Right lobe of liver (tissue), 4 donors: ENCODE measurements at regions not wholly inside any gene's neighbourhood (a gene's known extent, or its start where the extent isn't known, plus 50 kb on each side); places are given as distances from the start of the nearest gene placed in this dataset.

Experiments used
- POLR2A ChIP-seq: fragments of 450-650 bp; IDR thresholded peaks from one replicate; pipeline ENCODE4 v1.6.1; 2017; ENCODE audit warnings: antibody characterized with exemption, mild to moderate bottlenecking
- TF ChIP-seq, protein P1 (sequence below), 4 donors: fragments of 200-600 bp in 3 of 4; fragments of 450-650 bp in 1 of 4; IDR thresholded peaks; one replicate each; pipeline versions ENCODE4 v1.5.1 to v1.8.0; 2016 to 2022; ENCODE audit warnings: antibody characterized with exemption in 4 of 4, mild to moderate bottlenecking in 2 of 4
- donor health status: DM: no; HTN: no; CAD: no.
- donor health status: DM: no; HTN: no; CAD: no.
- donor health status: DM: no; HTN: yes; CAD: no.

DNA sequence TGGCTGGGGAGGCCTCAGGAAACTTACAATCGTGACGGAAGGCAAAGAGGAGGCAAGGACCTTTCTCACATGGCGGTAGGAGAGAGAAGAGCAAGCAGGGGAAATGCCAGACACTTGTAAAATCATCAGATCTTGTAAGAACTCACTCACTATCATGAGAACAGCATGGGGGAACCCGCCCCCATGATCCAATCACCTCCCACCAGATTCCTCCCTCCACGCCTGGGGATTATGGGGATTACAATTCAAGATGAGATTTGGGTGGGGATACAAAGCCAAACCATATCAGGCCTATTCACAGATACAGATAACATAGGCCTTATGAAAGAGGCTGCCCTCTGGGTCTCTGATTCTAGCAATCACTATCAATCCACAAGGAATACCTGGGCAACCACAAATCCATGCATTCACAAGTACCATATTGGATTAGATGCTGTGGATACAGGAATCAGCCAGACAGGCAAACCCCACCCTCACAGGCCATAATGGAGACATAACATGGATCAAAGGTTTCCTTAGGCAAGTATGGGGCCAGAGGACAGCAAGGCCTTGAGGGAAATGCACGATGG, 284.9 kb downstream of the SOX9 start:
- TF ChIP-seq, protein P1, sequence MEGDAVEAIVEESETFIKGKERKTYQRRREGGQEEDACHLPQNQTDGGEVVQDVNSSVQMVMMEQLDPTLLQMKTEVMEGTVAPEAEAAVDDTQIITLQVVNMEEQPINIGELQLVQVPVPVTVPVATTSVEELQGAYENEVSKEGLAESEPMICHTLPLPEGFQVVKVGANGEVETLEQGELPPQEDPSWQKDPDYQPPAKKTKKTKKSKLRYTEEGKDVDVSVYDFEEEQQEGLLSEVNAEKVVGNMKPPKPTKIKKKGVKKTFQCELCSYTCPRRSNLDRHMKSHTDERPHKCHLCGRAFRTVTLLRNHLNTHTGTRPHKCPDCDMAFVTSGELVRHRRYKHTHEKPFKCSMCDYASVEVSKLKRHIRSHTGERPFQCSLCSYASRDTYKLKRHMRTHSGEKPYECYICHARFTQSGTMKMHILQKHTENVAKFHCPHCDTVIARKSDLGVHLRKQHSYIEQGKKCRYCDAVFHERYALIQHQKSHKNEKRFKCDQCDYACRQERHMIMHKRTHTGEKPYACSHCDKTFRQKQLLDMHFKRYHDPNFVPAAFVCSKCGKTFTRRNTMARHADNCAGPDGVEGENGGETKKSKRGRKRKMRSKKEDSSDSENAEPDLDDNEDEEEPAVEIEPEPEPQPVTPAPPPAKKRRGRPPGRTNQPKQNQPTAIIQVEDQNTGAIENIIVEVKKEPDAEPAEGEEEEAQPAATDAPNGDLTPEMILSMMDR (IDR thresholded peaks at IDR 0.05) = no peak
- TF ChIP-seq POLR2A = no peak
